ENCODE measurements at regions not wholly inside any gene's neighbourhood (a gene's known extent, or its start where the extent isn't known, plus 50 kb on each side); places are given as distances from the start of the nearest gene placed in this dataset.

GRCh38 chr12:126389220-126389841, 1324.1 kb downstream of the AACS start:
- Histone ChIP-seq H3K27me3 (ENCODE audit: control insufficient read depth, insufficient read depth, low read length) (no peaks in the 10 kb centered on the region), H3K4me1 (ENCODE audit: control insufficient read depth, insufficient read depth, low read length) (no peaks in the 10 kb centered on the region), H3K9ac (ENCODE audit: low read length) (no peak overlapping the region), H3K4me3 (ENCODE audit: low read length) (no peak overlapping the region), H3K27ac (ENCODE audit: low read depth, low read length) (no peak overlapping the region), H3K36me3 (ENCODE audit: control insufficient read depth, insufficient read depth, low read length) (no peaks in the 10 kb centered on the region)

GRCh38 chr12:126389961-126390360, 1324.7 kb downstream of the AACS start:
- Histone ChIP-seq H3K4me1 (ENCODE audit: control insufficient read depth, insufficient read depth, low read length) (no peaks in the 10 kb centered on the region), H3K4me3 (ENCODE audit: low read length) (no peak overlapping the region), H3K27me3 (ENCODE audit: control insufficient read depth, insufficient read depth, low read length) (no peaks in the 10 kb centered on the region), H3K27ac (ENCODE audit: low read depth, low read length) (no peak overlapping the region), H3K9ac (ENCODE audit: low read length) (no peak overlapping the region), H3K36me3 (ENCODE audit: control insufficient read depth, insufficient read depth, low read length) (no peaks in the 10 kb centered on the region)

GRCh38 chr12:126390969-126391566, 1325.8 kb downstream of the AACS start:
- Histone ChIP-seq H3K27ac (ENCODE audit: low read depth, low read length) (no peak overlapping the region), H3K4me3 (ENCODE audit: low read length) (no peak overlapping the region), H3K9ac (ENCODE audit: low read length) (no peak overlapping the region), H3K4me1 (ENCODE audit: control insufficient read depth, insufficient read depth, low read length) (no peaks in the 10 kb centered on the region), H3K27me3 (ENCODE audit: control insufficient read depth, insufficient read depth, low read length) (no peaks in the 10 kb centered on the region), H3K36me3 (ENCODE audit: control insufficient read depth, insufficient read depth, low read length) (no peaks in the 10 kb centered on the region)

DNA sequence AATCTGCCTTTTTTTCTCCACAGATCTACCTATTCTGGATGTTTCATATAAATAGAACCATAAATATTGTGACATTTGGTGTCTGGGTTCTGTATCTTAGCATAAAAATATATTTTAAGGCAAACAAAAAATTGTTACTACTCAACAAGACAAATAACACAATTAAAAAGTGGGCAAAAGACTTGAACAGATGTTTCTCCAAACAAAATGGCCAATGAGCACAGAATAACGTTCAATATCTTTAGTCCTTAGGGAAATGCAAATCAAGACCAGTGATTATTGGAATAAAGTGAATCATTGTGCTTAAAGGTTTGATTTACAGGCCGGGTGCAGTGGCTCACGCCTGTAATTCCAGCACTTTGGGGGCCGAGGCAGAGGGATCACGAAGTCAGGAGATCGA, 1331.3 kb downstream of the AACS start:
- Histone ChIP-seq H3K27me3 (ENCODE audit: control insufficient read depth, insufficient read depth, low read length) (no peaks in the 10 kb centered on the region), H3K4me3 (ENCODE audit: low read length) (no peak overlapping the region), H3K36me3 (ENCODE audit: control insufficient read depth, insufficient read depth, low read length) (no peaks in the 10 kb centered on the region), H3K27ac (ENCODE audit: low read depth, low read length) (no peak overlapping the region), H3K9ac (ENCODE audit: low read length) (no peak overlapping the region), H3K4me1 (ENCODE audit: control insufficient read depth, insufficient read depth, low read length) (no peaks in the 10 kb centered on the region)

DNA sequence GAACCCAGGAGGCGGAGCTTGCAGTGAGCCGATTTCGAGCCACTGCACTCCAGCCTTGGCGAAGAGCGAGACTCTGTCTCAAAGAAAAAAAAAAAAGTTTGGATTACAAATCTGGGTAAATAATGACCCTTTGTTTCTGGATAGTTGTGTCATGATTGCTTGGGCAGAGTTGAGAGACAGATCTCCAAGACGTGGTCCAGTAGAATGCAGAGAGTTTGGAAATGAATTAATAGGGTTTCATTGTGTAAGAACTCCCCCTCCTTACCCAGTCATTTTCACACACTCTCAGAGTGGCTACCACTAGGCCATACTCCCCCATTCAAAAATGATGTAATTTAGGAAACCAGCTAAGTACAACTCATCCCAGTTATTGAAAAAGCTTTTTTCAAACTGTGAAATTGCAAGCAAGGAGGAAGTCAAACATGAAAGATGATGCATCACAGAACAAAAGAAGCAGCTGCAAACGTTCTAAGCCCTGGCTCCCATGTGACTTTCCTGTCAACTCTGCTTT, 1331.9 kb downstream of the AACS start:
- no peaks in the 10 kb centered on the region for H3K27me3 ChIP-seq (ENCODE audit: control insufficient read depth, insufficient read depth, low read length)
- no peak overlapping the region for H3K9ac ChIP-seq (ENCODE audit: low read length)
- no peaks in the 10 kb centered on the region for H3K4me1 ChIP-seq (ENCODE audit: control insufficient read depth, insufficient read depth, low read length)
- H3K36me3 ChIP-seq (ENCODE audit: control insufficient read depth, insufficient read depth, low read length) = no peaks in the 10 kb centered on the region
- H3K4me3 ChIP-seq (ENCODE audit: low read length) = no peak overlapping the region
- no peak overlapping the region for H3K27ac ChIP-seq (ENCODE audit: low read depth, low read length)

GRCh38 chr12:126397660-126398059, 1332.4 kb downstream of the AACS start:
- Histone ChIP-seq H3K27ac (ENCODE audit: low read depth, low read length) (no peak overlapping the region), H3K4me1 (ENCODE audit: control insufficient read depth, insufficient read depth, low read length) (no peaks in the 10 kb centered on the region), H3K27me3 (ENCODE audit: control insufficient read depth, insufficient read depth, low read length) (no peaks in the 10 kb centered on the region), H3K9ac (ENCODE audit: low read length) (no peak overlapping the region), H3K36me3 (ENCODE audit: control insufficient read depth, insufficient read depth, low read length) (no peaks in the 10 kb centered on the region), H3K4me3 (ENCODE audit: low read length) (no peak overlapping the region)

DNA sequence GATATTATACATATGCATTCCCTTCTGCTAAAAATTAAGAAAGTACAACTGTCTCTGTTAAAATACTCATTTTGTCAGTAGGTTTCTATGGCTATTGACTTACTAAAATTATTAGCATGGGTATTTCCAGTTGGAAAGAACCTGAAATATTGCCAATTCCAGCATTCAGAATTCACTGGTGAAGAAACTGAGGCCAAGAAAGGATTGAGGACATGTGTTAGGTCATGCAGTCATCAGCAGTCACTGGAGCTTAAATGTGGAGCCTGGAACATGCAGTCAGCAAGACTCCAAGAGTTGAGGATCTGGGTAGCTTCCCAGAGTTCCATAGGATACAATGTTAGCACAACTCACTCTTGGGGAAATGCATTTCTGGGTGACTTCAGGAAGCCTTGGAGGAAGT, 1335.6 kb downstream of the AACS start:
- no peaks in the 10 kb centered on the region for H3K36me3 ChIP-seq (ENCODE audit: control insufficient read depth, insufficient read depth, low read length)
- no peak overlapping the region for H3K9ac ChIP-seq (ENCODE audit: low read length)
- no peaks in the 10 kb centered on the region for H3K4me1 ChIP-seq (ENCODE audit: control insufficient read depth, insufficient read depth, low read length)
- no peak overlapping the region for H3K4me3 ChIP-seq (ENCODE audit: low read length)
- H3K27ac ChIP-seq (ENCODE audit: low read depth, low read length) = no peak overlapping the region
- no peaks in the 10 kb centered on the region for H3K27me3 ChIP-seq (ENCODE audit: control insufficient read depth, insufficient read depth, low read length)

DNA sequence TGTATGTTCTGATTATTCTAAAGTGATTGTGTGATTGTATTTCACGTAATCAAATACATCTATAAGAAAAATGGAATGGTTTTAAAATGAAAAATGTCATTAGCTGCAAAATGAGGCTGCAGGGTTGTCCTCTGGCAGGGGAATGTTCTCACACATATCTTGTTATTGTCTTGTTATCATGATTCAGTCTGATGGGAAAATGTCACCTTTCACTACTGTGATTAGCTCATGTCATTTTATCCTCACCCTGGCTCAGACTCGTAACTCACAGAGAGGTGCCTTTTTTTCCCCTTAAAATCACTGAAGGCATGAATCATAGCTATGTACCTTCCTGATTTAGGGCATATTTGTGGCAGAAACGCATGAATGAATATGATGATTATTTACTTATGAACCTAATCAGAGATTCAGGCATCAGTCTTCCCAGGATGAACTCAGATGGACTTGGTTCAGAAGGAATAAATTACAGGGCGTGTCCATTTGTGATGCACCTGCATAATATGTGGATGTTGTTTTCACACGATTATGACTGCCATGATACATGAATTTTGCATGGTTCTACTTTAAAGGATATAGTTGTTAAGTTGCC, 1339.2 kb downstream of the AACS start:
- Histone ChIP-seq H3K9ac (ENCODE audit: low read length) (no peak overlapping the region), H3K4me3 (ENCODE audit: low read length) (no peak overlapping the region), H3K4me1 (ENCODE audit: control insufficient read depth, insufficient read depth, low read length) (no peaks in the 10 kb centered on the region), H3K27ac (ENCODE audit: low read depth, low read length) (no peak overlapping the region), H3K27me3 (ENCODE audit: control insufficient read depth, insufficient read depth, low read length) (no peaks in the 10 kb centered on the region), H3K36me3 (ENCODE audit: control insufficient read depth, insufficient read depth, low read length) (no peaks in the 10 kb centered on the region)

DNA sequence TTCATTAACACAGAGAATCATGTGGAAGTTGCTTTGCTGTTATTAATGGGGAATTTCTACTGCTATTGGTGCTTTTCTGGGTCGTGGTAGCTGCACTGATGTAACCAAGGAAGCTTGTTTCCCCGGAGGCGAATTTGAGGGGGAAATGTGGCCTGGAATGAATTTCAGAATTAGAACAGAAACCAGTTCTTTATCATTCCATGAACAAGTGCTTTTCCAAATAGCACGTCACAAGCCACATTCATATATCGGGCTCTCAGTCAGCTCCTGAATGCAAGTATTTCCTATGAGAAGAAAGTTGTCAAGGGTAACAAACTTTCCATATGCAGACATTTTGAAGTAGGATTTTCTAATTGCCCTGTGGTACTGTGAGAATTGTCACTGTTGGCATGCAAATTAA, 1353.2 kb downstream of the AACS start:
- H3K9ac ChIP-seq (ENCODE audit: low read length) = no peak overlapping the region
- H3K36me3 ChIP-seq (ENCODE audit: control insufficient read depth, insufficient read depth, low read length) = no peaks in the 10 kb centered on the region
- no peaks in the 10 kb centered on the region for H3K4me1 ChIP-seq (ENCODE audit: control insufficient read depth, insufficient read depth, low read length)
- H3K27me3 ChIP-seq (ENCODE audit: control insufficient read depth, insufficient read depth, low read length) = no peaks in the 10 kb centered on the region
- no peak overlapping the region for H3K4me3 ChIP-seq (ENCODE audit: low read length)
- H3K27ac ChIP-seq (ENCODE audit: low read depth, low read length) = no peak overlapping the region

- Histone ChIP-seq H3K27ac (ENCODE audit: low read depth, low read length) (no peak overlapping the region), H3K27me3 (ENCODE audit: control insufficient read depth, insufficient read depth, low read length) (no peaks in the 10 kb centered on the region), H3K36me3 (ENCODE audit: control insufficient read depth, insufficient read depth, low read length) (no peaks in the 10 kb centered on the region)
These were observed 1353.9 kb downstream of the AACS start for GRCh38 chr12:126419131-126419530.

DNA sequence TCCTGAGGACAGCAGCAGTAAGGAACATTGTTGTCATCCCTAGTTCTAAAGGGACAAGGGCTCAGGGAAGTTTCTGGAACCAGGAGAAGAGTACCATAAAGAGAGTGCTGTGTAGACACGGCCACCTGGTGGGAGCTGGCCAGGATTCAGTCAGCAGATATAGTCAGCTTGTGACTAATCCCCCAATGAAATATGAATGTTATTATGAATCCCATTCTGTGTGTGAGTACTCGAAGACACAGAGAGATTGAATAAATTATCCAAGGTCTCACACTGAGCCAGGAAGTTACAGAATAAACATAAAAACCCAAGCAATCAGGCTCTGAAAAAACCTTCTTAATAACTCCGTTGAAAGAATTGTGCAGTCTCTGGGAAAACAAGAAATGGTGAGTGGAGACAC, 1359.5 kb downstream of the AACS start:
- Histone ChIP-seq H3K27ac (ENCODE audit: low read depth, low read length) (no peak overlapping the region), H3K9ac (ENCODE audit: low read length) (no peak overlapping the region), H3K4me1 (ENCODE audit: control insufficient read depth, insufficient read depth, low read length) (no peaks in the 10 kb centered on the region), H3K27me3 (ENCODE audit: control insufficient read depth, insufficient read depth, low read length) (no peaks in the 10 kb centered on the region), H3K36me3 (ENCODE audit: control insufficient read depth, insufficient read depth, low read length) (no peaks in the 10 kb centered on the region), H3K4me3 (ENCODE audit: low read length) (no peak overlapping the region)

More at GRCh38 chr12:126419131-126419530, 1353.9 kb downstream of the AACS start:
- no peaks in the 10 kb centered on the region for H3K4me1 ChIP-seq (ENCODE audit: control insufficient read depth, insufficient read depth, low read length)
- no peak overlapping the region for H3K9ac ChIP-seq (ENCODE audit: low read length)
- H3K4me3 ChIP-seq (ENCODE audit: low read length) = no peak overlapping the region

- Histone ChIP-seq H3K27ac (ENCODE audit: low read depth, low read length) (no peak overlapping the region), H3K4me1 (ENCODE audit: control insufficient read depth, insufficient read depth, low read length) (no peaks in the 10 kb centered on the region), H3K36me3 (ENCODE audit: control insufficient read depth, insufficient read depth, low read length) (no peaks in the 10 kb centered on the region), H3K4me3 (ENCODE audit: low read length) (no peak overlapping the region), H3K27me3 (ENCODE audit: control insufficient read depth, insufficient read depth, low read length) (no peaks in the 10 kb centered on the region), H3K9ac (ENCODE audit: low read length) (no peak overlapping the region)
These were observed 1360.0 kb downstream of the AACS start for GRCh38 chr12:126425264-126425663.

DNA sequence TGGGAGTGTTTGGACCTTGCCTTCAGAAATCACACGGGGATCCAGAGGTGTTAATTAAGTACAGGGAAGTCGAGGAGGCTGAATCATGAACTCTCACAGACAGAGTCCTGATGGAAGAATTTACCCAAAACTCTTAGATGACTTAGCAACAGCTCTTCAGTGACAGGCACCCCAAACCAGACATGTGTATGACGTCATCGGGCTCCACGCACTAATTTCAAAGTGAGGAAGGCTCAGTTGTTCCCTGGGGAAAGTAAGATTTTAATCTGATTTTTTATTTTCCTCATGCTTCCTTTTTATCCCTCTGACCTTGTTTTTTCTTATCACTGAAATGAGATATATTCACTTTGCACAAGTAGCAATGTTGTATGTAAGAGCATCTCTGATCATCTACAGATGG, 1363.5 kb downstream of the AACS start:
- Histone ChIP-seq H3K36me3 (ENCODE audit: control insufficient read depth, insufficient read depth, low read length) (no peaks in the 10 kb centered on the region), H3K9ac (ENCODE audit: low read length) (no peak overlapping the region), H3K4me3 (ENCODE audit: low read length) (no peak overlapping the region), H3K4me1 (ENCODE audit: control insufficient read depth, insufficient read depth, low read length) (no peaks in the 10 kb centered on the region), H3K27ac (ENCODE audit: low read depth, low read length) (no peak overlapping the region), H3K27me3 (ENCODE audit: control insufficient read depth, insufficient read depth, low read length) (no peaks in the 10 kb centered on the region)

All from rectal smooth muscle tissue (tissue), 1 donor.